HG02678 (cell line): ENCODE measurements at regions not wholly inside any gene's neighbourhood (a gene's known extent, or its start where the extent isn't known, plus 50 kb on each side); places are given as distances from the start of the nearest gene placed in this dataset.

Experiments
- ATAC-seq: cut with Tn5 transposase; IDR thresholded peaks from one replicate; pipeline ENCODE4 v1.9.1; 2021; ENCODE audit warnings: mild to moderate bottlenecking, moderate library complexity; ENCODE audit not compliant: unreplicated experiment

DNA sequence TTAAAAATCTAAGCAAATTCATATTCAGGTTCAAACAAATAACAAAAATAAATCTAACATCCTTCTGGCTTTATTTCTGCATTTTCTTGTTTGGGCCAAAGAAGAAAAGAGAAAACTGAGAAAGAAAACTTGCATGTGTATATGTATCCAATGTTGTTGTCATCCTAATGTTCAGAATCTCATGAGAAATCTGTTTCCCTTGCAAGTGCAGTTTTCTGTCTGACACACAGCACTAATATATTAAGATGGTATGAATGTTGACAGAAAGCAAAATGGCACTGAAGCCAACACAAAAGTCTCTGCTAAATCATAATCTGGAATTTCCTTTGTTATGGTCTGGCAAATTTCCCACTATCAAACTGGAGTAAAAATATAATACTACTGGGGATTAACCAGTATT is 235.9 kb downstream of the HGF start:
- ATAC-seq, result no peak

DNA sequence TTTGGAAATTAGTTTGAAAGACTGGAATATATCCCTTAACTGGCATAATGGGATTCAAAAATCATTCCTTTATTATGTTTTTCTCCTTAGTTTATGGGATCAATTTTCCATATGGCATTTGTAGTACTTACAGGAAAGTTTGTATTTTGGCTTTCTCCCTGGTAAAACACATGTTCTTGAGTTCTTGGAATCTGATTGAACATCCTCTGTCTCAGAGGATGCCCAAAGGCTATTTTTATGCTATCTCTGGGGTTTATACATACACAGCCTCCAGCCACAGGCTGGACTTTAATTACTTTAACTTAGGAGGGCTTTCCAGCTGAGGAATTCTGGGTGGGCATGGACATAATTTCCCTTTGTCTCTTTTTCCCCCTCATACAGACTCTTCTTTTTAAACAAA is 236.4 kb downstream of the HGF start:
- no peak for ATAC-seq

DNA sequence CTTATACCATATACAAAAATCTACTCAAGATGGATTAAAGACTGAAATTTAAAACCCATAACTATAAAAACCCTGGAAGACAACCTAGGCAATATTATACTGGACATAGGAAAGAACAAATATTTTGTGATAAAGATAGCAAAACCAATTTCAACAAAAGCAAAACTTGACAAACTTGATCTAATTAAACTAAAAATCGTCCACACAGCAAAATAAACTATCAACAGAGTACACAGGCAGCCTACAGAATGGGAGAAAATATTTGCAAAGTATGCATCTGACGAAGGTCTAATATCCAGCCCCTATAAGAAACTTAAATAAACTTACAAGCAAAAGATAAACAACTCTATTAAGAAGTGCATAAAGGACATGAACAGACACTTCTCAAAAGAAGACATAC is 240.1 kb downstream of the HGF start:
- ATAC-seq, result no peak

DNA sequence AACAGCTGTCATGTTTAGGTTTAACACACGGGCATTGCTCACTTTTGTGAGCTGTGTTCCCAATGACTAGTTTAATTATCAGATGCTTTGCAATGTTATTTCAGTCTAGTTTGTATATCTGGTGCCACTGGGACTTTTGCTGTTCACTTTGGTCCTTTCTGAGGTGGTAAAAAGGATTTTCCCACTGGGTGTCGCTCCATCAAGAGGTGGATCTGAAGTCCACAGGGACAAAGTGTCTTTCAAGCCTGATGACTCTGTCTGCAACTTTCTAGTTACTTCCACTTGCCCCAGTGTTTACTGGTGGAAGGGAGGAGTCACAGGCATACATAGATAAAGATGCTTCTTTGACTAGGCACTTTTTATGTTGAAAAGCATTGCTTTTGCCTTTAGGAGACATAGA is 242.2 kb downstream of the HGF start:
- ATAC-seq, result no peak

DNA sequence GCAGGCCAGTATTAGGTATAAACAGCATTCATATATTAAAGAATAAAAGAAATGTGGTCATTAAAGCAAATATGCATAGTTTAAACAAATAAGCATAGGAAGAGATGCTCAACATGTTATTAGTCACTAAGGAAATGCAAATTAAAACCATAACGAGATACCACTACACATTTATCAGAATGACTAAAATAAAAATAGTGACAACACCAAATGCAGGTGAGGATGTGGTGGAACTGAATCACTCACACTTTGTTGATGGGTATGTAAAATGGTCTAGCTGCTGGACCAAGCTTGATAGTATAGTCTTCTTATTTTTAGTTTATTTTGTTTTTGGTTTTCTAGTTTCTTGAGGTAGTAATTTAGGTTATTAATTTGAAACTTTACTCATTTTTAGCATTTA is 242.9 kb downstream of the HGF start:
- ATAC-seq, result no peak

DNA sequence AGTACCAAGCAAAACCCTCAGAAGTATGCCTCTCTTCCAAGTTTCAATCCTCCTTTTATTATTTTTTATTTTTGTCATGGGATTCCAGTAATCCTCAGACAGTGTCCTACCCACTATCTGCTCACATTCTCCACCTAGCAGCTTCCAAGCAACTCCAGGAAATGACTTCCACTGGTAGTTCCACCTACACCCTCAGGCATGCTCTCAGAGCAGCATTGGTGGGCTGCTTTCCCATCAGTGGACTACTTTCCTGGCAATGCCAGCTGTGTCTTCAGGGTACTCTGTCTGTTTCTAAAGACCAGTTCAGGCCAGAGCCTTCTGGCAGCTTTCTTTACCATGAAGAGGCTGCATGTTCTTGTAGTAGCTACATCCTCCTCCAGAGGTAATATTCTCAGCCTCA is 244.0 kb downstream of the HGF start:
- no peak for ATAC-seq

DNA sequence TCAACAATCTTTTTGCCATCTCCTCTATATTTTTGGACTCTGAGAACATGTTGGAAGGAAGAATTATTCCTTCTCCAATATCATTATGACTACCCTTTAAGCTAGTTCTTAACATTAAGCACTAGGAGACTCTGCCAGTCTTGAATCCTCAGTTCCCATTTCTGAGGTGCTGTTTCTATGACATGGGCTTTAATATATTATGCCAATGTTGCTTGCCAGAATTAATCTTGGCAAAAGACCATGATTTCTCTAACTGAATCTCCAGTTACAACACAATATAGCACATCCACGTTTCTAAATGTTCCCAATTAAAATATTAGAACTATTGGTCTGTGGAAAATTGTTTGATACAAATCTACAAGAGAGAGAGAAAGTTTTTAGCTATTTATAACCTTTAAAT is 250.0 kb downstream of the HGF start:
- no peak for ATAC-seq

DNA sequence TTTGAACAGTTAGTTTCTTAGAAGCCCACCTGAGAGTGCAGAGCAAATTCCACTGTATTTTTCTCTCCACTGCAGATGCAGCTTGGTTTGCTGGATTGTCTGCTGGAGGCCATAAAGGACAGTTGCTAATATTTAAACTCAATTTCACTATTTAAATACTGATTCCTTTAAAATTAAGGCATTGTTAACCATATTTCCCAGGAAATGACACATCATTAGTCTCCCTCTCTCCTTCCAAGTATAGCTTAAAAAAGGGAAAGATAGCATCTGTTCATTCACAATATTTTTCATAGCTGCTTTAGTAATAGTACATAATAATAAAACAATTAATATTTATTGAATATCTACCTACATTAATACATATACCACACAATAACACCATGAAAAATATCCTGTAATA is 252.9 kb downstream of the HGF start:
- no peak for ATAC-seq

DNA sequence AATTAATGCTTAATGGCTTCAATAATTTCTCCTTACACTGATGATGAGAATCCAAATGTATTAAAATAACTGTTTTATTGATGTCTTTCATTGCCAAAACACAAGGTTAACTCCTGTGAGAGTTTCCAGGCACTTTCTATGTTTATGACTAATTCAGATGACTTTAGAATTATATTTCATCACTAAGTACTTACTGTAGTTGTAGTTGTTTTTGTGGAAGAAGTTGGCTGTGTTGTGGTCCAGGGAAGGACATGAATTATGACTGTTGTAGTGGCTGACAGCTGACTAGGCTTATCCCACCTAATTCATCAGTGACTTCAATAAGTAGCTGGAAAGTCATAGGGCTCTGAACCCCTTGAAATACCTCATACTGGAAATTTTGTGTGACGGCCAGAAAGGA is 254.8 kb downstream of the HGF start:
- no peak for ATAC-seq

DNA sequence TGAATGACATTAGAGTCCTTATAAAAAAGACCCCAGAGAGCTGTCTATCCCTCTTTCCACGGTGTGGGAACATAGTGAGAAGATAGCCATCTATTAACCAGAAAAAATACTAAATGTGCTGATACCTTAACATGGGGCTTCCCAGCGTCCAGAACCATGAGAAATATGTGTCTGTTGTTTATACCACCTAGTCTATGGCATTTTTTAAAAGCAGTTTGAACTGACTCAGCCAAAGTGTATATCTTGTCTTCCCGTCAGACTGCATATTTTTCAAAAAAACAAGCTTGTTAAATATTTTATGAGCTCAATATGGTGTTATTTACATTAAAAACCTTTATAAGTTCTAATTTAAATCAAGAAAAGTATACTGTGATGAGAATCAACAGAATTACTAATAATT is 255.3 kb downstream of the HGF start:
- no peak for ATAC-seq

DNA sequence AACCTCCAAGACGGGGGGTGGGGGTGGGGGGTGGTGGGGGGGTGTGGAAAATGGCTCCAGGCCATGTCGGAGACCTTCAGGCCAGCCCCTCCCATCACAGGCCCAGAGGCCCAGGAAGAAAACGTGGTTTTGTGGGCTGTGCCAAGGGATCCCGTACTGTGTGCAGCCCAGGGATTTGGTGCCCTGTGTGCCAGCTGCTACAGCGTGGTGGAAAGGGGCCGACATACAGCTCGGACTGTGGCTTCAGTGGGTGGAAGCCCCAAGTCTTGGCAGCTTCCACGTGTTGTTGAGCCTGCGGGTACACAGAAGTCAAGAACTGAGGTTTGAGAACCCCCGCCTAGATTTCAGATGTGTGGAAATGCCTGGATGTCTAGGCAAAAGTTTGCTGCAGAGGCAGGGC is 259.7 kb downstream of the HGF start:
- ATAC-seq, result no peak

DNA sequence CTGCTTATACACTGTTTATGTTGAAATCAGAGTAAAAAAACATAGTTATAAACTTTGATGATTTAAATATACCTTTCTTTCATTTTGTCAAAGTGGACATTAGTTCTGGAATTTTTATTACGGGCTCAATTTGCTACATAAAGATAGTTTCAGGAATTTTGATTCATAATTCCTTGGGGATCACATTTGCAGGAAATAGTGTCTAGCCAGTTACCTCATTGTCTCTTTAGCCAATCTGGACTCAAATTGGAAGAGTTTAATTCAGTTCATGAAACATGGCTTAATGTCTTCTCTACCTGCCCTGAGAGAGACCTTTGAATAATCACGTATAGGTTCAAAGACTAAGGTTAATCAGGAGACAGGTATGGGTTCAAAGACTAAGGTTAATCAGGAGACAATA is 262.6 kb downstream of the HGF start:
- ATAC-seq, result no peak

DNA sequence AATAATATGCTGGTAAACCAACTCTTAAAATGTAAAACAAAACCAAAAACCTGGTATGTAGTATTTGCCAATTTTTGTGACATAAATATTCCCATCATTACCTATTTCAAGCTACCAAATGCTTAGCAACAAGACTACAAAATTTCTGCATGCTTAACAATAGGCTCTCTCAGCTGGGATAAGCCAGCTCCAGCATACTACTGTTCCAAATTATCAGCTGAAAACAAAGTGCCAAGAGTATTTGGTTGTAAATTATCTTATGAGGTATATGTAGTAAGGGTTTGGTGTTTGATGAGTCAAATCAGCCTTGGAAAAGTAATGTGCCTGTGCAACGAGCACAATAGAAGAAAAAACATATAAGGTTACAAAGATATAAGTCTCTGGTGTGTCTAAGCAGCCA is 263.2 kb downstream of the HGF start:
- ATAC-seq, result no peak

DNA sequence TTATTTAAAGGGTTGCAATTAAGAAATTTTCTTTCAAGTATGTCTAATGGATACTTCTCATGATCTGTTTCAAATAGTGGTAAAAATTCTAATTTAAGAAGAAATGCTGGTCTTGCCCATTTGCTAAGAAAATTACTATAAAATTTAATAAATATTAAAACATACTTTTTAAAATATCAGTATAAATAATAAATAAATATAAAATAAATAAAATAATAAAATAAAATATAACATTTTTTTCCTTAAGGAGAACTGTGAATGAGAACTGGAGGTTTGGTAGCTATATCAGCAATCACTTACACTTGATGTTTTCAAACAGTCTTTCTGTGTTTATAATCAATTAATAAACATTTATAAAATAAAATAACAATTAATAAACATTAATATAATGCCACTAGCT is 266.1 kb downstream of the HGF start:
- ATAC-seq, result no peak

DNA sequence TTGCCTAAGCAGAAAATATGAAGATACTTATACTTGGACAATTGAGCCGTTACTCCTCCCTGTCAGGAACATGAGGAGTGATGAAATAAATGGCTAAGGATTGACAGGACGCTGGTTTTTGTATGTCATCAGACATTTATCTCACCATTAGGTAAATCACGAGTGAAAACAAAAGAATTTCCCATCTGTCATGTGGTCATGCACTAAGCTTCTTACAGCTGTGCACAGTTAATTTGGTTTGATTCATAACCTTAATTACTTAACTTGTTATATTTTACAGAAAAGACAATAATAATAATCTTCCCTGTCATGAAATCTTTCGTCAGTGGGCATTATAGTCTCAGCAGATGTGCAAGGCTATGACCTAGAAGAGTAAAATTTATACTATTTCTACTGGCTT is 266.5 kb downstream of the HGF start:
- ATAC-seq, result no peak

DNA sequence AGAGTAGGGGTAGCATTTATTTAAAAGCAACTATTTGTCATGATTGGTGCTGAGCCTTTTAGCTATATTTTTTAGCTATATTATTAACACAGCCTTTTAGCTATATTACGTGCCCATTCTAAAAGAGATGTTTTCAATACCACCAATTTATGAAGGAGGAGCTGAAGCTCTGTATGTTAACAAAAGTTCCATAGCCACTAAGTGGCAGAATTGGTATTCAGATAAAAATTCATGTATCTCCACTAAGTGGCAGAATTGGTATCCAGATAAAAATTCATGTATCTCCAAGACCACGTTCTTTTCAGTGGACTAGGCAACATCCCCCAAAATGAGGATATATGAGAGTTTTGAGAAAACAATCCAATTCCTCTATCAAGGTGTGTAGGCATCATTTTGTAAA is 268.6 kb downstream of the HGF start:
- no peak for ATAC-seq

DNA sequence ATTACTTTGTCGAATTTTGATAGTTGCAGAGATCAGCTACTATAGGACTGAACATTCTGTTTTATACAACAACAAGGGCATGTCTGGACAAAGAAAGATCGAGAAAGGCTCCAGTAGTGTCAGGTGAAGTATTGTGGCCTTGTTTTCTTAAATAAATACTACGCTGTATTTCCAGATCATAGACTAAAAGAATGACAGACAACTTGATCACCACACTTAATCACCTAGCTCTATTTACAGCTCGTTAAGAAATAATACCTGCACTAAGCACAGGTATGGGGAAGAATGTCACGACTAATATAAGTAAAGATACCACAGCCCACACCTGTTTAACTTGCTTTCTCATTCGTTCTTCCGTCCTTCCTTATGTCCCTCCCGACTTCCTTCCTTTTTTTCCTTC is 269.2 kb downstream of the HGF start:
- ATAC-seq, result no peak

DNA sequence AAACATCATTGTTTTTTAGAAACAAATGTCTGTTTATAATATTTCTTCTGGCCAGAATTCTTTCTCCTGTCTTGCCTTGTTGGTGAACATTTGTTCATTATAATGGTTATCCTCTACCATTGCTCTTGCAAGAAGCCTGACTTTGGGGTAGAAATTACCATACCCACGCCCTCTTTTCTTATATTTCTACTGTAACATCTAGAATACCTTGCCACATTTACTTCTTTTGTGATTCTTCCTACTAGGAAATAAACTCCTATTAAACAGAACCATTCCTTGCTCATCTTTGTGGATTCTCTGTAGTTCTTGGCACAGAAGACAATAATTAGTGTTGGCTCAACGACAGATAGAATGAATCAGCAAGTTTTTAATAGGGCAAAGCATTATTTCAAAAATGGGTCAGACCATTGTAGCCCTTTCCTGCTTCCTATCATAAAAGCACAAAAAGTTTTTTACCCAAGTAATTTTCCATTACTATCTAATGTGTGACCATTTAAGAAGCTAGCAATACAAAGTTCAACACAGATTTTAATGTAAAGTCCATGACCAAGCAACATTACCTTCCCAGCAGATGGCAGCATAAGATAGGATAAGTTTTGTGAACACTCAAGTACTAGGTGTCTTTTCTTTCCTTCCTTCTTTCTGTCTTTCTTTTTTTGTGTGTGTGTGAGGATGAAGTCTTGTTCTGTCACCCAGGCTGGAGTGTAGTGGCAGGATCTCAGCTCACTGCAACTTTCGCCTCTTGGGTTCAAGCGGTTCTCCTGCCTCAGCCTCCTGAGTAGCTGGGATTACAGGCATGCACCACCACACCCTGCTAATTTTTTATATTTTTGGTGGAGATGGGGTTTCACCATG is 270.4 kb downstream of the HGF start:
- ATAC-seq, result no peak

DNA sequence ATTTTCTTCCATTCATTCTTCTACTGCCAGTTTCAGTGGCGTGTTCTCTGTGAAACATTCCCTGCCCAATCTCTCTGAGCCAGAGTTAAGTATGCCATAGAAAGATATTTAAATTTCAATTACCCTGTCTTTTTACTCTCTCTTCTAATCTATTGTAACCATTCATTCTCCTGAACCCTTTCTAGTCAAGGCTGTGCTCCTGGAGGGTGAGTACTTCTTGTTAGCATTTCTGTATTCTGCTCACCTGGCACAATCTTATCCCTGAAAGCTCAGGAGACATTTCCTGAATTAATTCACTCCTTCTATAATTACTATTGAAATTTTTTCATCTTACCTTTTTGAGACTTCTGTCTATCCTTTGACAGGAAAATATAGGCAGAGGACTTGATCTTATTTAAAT is 271.7 kb downstream of the HGF start:
- no peak for ATAC-seq

DNA sequence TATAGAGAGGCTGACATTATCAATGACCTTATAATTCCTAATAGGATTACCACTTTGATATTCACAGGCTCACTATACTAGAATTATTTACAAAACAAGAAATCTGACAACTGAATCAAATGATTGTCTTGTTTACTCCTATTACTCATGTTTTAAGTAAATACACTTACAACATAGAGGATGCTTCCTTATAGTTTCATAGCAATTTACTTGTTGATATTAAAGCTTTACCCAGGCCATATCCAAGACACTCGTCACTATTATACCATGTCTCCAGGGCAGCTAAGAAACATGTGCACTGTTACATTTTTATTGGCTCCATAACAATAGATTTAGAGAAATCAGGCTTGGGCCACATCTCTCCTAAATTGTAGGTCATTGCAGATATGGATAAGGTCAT is 276.9 kb downstream of the HGF start:
- ATAC-seq, result no peak

DNA sequence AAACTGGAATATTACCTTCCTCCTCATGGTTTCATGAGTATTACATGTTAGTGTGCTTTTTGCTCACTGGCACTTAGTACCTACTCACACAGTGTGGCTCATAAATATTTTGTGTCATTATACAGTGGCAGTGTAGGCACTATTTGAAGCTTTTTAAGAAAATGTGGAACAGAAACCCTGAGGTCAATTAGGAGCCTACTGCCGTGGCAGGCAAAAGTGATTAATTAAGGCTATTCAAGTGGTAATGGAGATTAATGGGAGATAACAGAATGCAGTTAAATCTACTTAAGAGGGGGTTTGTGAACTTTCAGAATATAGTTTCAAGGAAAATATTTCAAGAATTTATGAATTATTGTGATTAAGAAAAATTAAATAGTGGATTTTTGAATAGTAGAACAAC is 277.6 kb downstream of the HGF start:
- ATAC-seq, result no peak

DNA sequence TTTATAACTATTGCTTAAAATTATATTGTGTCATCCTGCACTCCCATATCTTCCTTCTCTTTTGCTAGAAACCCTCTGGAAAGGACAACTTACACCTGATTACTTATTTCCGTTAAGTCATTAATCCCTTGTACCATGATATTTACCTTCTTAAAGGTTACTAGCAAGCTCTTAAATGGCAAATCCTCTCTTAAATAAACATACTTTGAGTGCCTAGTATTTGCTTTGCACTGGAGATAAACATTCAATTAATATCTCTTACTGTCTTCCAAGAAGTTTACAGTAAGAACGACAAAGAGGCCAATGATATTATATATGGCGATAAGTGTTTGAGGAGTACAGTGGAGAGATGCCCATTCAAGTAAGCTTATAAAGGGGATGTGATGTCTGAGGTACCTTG is 278.3 kb downstream of the HGF start:
- no peak for ATAC-seq

DNA sequence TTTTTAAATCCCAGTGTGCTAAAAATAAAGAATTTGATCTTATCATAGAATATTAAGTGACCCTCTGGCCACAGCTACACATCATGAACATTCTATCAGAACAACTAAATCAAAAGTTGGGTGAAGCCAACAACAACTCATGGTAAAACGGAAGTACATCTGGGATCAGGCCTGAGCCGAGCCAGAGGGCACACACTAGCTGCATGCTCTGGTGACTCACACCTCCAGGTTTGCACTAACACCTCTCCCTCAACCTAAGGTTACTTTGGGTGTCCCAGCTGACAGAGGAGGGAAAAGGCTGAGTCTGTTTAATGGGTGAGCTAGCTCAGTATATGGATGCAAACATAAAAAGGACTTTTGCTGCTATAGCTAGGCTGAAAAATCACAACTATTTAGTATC is 281.6 kb downstream of the HGF start:
- ATAC-seq, result no peak
